ENCODE measurements at regions not wholly inside any gene's neighbourhood (a gene's known extent, or its start where the extent isn't known, plus 50 kb on each side); places are given as distances from the start of the nearest gene placed in this dataset.

DNA sequence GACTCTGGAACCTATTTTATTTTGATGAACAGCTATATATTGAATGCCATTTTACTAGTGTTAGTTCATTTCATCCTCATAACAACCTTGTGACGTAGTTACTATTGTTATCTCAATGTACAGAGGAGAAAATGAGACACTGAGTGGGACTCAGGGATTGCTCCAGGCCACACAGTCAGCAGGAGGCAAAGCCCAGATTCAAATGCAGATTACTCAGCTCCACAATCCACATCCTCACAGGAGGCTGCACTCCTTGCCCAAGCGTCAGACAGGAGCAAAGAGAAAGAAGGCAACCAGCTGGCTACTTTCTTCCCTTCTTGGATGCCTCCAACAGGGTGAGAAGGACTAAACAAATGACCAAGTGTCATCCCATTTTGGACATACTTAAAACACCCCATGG lies 92.0 kb upstream of the CCDC54 start:
- TF ChIP-seq, protein P1, sequence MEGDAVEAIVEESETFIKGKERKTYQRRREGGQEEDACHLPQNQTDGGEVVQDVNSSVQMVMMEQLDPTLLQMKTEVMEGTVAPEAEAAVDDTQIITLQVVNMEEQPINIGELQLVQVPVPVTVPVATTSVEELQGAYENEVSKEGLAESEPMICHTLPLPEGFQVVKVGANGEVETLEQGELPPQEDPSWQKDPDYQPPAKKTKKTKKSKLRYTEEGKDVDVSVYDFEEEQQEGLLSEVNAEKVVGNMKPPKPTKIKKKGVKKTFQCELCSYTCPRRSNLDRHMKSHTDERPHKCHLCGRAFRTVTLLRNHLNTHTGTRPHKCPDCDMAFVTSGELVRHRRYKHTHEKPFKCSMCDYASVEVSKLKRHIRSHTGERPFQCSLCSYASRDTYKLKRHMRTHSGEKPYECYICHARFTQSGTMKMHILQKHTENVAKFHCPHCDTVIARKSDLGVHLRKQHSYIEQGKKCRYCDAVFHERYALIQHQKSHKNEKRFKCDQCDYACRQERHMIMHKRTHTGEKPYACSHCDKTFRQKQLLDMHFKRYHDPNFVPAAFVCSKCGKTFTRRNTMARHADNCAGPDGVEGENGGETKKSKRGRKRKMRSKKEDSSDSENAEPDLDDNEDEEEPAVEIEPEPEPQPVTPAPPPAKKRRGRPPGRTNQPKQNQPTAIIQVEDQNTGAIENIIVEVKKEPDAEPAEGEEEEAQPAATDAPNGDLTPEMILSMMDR (IDR thresholded peaks at IDR 0.05), result no peak
- TF ChIP-seq POLR2A (IDR thresholded peaks at IDR 0.05) (no peak), EP300 (IDR thresholded peaks at IDR 0.05; ENCODE audit: low read depth) (no peak)

All from transverse colon (tissue), 3 donors.